Suprapubic skin (tissue), 4 donors: ENCODE measurements at regions not wholly inside any gene's neighbourhood (a gene's known extent, or its start where the extent isn't known, plus 50 kb on each side); places are given as distances from the start of the nearest gene placed in this dataset.

Experiments used
- DNase-seq, 2 donors: peaks; one replicate each; pipeline ENCODE4 v3.0.0-alpha.2; 2019; ENCODE audit warnings: low spot score in 2 of 2
- H3K27ac ChIP-seq: fragments of 200-600 bp; sonication (generic); one replicate; pipeline ENCODE4 v1.5.1; 2019
- H3K27me3 ChIP-seq: fragments of 200-600 bp; sonication (generic); one replicate; pipeline ENCODE4 v1.5.1; 2019
- H3K36me3 ChIP-seq: fragments of 200-600 bp; sonication (generic); one replicate; pipeline ENCODE4 v1.5.1; 2019
- H3K4me1 ChIP-seq: fragments of 200-600 bp; sonication (generic); one replicate; pipeline ENCODE4 v1.5.1; 2019
- H3K4me3 ChIP-seq: fragments of 200-600 bp; sonication (generic); one replicate; pipeline ENCODE4 v1.5.1; 2019; ENCODE audit warnings: mild to moderate bottlenecking
- H3K9me3 ChIP-seq: fragments of 200-600 bp; sonication (generic); one replicate; pipeline ENCODE4 v1.5.1; 2019
- CTCF ChIP-seq, 2 donors: fragments of 200-600 bp in 1 of 2; fragments of 450-650 bp in 1 of 2; sonication (generic) in 1 of 2; IDR thresholded peaks; one replicate each; pipeline ENCODE4 v1.5.1; 2016 to 2019; ENCODE audit warnings: antibody characterized with exemption in 2 of 2, mild to moderate bottlenecking in 1 of 2, moderate library complexity in 1 of 2
- EP300 ChIP-seq: sonication (generic); formaldehyde crosslinking; IDR thresholded peaks from one replicate; pipeline ENCODE4 v1.6.1; 2017; ENCODE audit warnings: antibody characterized with exemption
- POLR2A ChIP-seq, 2 donors: fragments of 450-650 bp; IDR thresholded peaks; one replicate each; pipeline ENCODE4 v1.6.1; 2017; ENCODE audit warnings: antibody characterized with exemption in 2 of 2, mild to moderate bottlenecking in 2 of 2, moderate library complexity in 2 of 2
- POLR2AphosphoS5 ChIP-seq, 3 donors: sonication (generic); formaldehyde crosslinking; IDR thresholded peaks; one replicate each; pipeline ENCODE4 v1.6.1; 2017; ENCODE audit warnings: antibody characterized with exemption in 3 of 3
- whole genome bisulfite sequencing: methylation state at CpG from one replicate; pipeline ENCODE4 v1.1.5; 2018; 5-methylcytosine and 5-hydroxymethylcytosine counted together

GRCh38 chr13:50527188-50527587, 316.3 kb downstream of the DLEU7 start:
- H3K27me3 ChIP-seq: no peaks in the 10 kb centered on the region
- no peak for TF ChIP-seq CTCF (IDR thresholded peaks at IDR 0.05)
- no peak for TF ChIP-seq POLR2A (IDR thresholded peaks at IDR 0.05)
- TF ChIP-seq EP300: no peak
- TF ChIP-seq POLR2AphosphoS5 (IDR thresholded peaks at IDR 0.05): no peak
- H3K36me3 ChIP-seq: no peaks in the 10 kb centered on the region
- no peak for DNase-seq
- H3K4me1 ChIP-seq: peaks cover 54% of the 10 kb centered on the region
- WGBS: 29% methylated on average over 9 of the region's 9 CpGs
- H3K9me3 ChIP-seq: no peaks in the 10 kb centered on the region
- no peak overlapping the region for H3K4me3 ChIP-seq
- H3K27ac ChIP-seq: peak overlapping the region; percentile 4

- Histone ChIP-seq H3K4me1 (peaks cover 50% of the 10 kb centered on the region), H3K27me3 (no peaks in the 10 kb centered on the region), H3K36me3 (no peaks in the 10 kb centered on the region), H3K27ac (peak overlapping the region; percentile 4), H3K4me3 (no peak overlapping the region), H3K9me3 (no peaks in the 10 kb centered on the region)
- 47% methylated on average over 9 of the region's 9 CpGs for WGBS
- no peak for DNase-seq
- TF ChIP-seq POLR2A (IDR thresholded peaks at IDR 0.05) (no peak), EP300 (no peak), CTCF (IDR thresholded peaks at IDR 0.05) (no peak), POLR2AphosphoS5 (IDR thresholded peaks at IDR 0.05) (no peak)
Observed at GRCh38 chr13:50527612-50528509, 315.6 kb downstream of the DLEU7 start.

- Histone ChIP-seq H3K4me3 (peak overlapping the region; percentile 21), H3K27ac (peak overlapping the region; percentile 67), H3K4me1 (peaks cover 44% of the 10 kb centered on the region), H3K9me3 (peaks cover 5% of the 10 kb centered on the region), H3K27me3 (no peaks in the 10 kb centered on the region), H3K36me3 (no peaks in the 10 kb centered on the region)
- DNase-seq: peak; percentile 89 to 91
- no peak for TF ChIP-seq EP300
- peak in 1 of 3 donors; percentile 10 for TF ChIP-seq POLR2AphosphoS5 (IDR thresholded peaks at IDR 0.05)
- WGBS: 15% methylated on average over 12 of the region's 12 CpGs
Observed at GRCh38 chr13:50529154-50529882, 314.2 kb downstream of the DLEU7 start.

GRCh38 chr13:50531917-50532899, 311.3 kb downstream of the DLEU7 start:
- no peak overlapping the region for H3K27ac ChIP-seq

More at GRCh38 chr13:50531917-50532899, 311.3 kb downstream of the DLEU7 start:
- DNase-seq: no peak
- Histone ChIP-seq H3K36me3 (no peaks in the 10 kb centered on the region), H3K4me1 (peaks cover 35% of the 10 kb centered on the region), H3K4me3 (no peak overlapping the region), H3K27me3 (no peaks in the 10 kb centered on the region), H3K9me3 (peaks cover 12% of the 10 kb centered on the region)
- WGBS: 71% methylated on average over 5 of the region's 5 CpGs
- TF ChIP-seq EP300: no peak
- TF ChIP-seq CTCF (IDR thresholded peaks at IDR 0.05): peak in 1 of 2 donors; percentile 9
